VCaP (cell line): ENCODE measurements at regions not wholly inside any gene's neighbourhood (a gene's known extent, or its start where the extent isn't known, plus 50 kb on each side); places are given as distances from the start of the nearest gene placed in this dataset.

Experiments
- H3K27ac ChIP-seq: fragments of 450-650 bp; 2 replicates; pipeline ENCODE4 v1.5.1; 2017
- CTCF ChIP-seq: fragments of 450-650 bp; conservative IDR thresholded peaks from 2 replicates; pipeline ENCODE4 v1.5.1; 2017; ENCODE audit warnings: mild to moderate bottlenecking, moderate library complexity

GRCh38 chr3:76683256-76683655 is 356.6 kb upstream of the ROBO2 start:
- no peak for TF ChIP-seq CTCF
- no peak overlapping the region for H3K27ac ChIP-seq

- H3K27ac ChIP-seq, result no peak overlapping the region
- TF ChIP-seq CTCF, result no peak
Measured at GRCh38 chr3:76684946-76685345, 355.0 kb upstream of the ROBO2 start.

- no peak overlapping the region for H3K27ac ChIP-seq
- no peak for TF ChIP-seq CTCF
Measured at GRCh38 chr3:76685858-76686257, 354.0 kb upstream of the ROBO2 start.

- TF ChIP-seq CTCF, result no peak
- H3K27ac ChIP-seq, result no peak overlapping the region
Measured at GRCh38 chr3:76687019-76687418, 352.9 kb upstream of the ROBO2 start.

- H3K27ac ChIP-seq, result no peak overlapping the region
- no peak for TF ChIP-seq CTCF
Measured at GRCh38 chr3:76694063-76694462, 345.8 kb upstream of the ROBO2 start.

GRCh38 chr3:76698136-76698706 is 341.7 kb upstream of the ROBO2 start:
- TF ChIP-seq CTCF, result no peak
- no peak overlapping the region for H3K27ac ChIP-seq

GRCh38 chr3:76699846-76700245 is 340.1 kb upstream of the ROBO2 start:
- H3K27ac ChIP-seq, result no peak overlapping the region
- no peak for TF ChIP-seq CTCF
